Keratinocyte (primary cell): ENCODE measurements at regions not wholly inside any gene's neighbourhood (a gene's known extent, or its start where the extent isn't known, plus 50 kb on each side); places are given as distances from the start of the nearest gene placed in this dataset.
"Not testable (repeated sequence)": the region's sequence is repeated elsewhere in the genome, so short reads cannot be mapped to it uniquely, and the experiment has no call there.

Experiments used
- DNase-seq: peaks from one replicate; pipeline ENCODE4 v3.0.0-alpha.2; 2011; ENCODE audit warnings: low read depth, missing footprints, low spot score
- FAIRE-seq: peaks from 2 replicates; lab custom pipeline; 2011; peaks lifted over from hg19 to GRCh38; lab: Jason Lieb, UNC
- H2AFZ ChIP-seq: 2 replicates; pipeline ENCODE4 v1.6.0; 2012; ENCODE audit warnings: low read length, control low read depth, inconsistent platforms; ENCODE audit not compliant: control insufficient read depth
- H3K27ac ChIP-seq: 2 replicates; pipeline ENCODE4 v1.5.1; 2011; ENCODE audit warnings: low read length; ENCODE audit not compliant: control insufficient read depth, insufficient read depth
- H3K27me3 ChIP-seq: 3 replicates; pipeline ENCODE4 v1.6.0; 2011; ENCODE audit warnings: low read length; ENCODE audit not compliant: control insufficient read depth, insufficient read depth; ENCODE audit errors: extremely low read depth
- H3K36me3 ChIP-seq, 2 experiments: 2 replicates in 1 of 2; 3 replicates in 1 of 2; pipeline ENCODE4 v1.5.1; 2011; ENCODE audit warnings: low read length in 2 of 2, mild to moderate bottlenecking in 1 of 2; ENCODE audit not compliant: control insufficient read depth in 2 of 2, insufficient read depth in 2 of 2; ENCODE audit errors: extremely low read depth in 1 of 2
- H3K4me1 ChIP-seq: 3 replicates; pipeline ENCODE4 v1.5.1; 2011; ENCODE audit warnings: low read length; ENCODE audit not compliant: control insufficient read depth, insufficient read depth; ENCODE audit errors: extremely low read depth
- H3K4me2 ChIP-seq: 3 replicates; pipeline ENCODE4 v1.6.0; 2011; ENCODE audit warnings: low read depth, low read length; ENCODE audit not compliant: control insufficient read depth, insufficient read depth; ENCODE audit errors: extremely low read depth
- H3K4me3 ChIP-seq, 3 experiments: fragments of 200-600 bp in 1 of 3; sonication (generic) in 1 of 3; 2 replicates in 2 of 3; 3 replicates in 1 of 3; pipeline ENCODE4 v1.5.1; 2011 to 2016; ENCODE audit warnings: low read length in 3 of 3, mild to moderate bottlenecking in 3 of 3, control low read depth in 2 of 3, inconsistent platforms in 1 of 3, low read depth in 1 of 3, mixed read lengths in 1 of 3, mixed run types in 1 of 3, moderate library complexity in 1 of 3; ENCODE audit not compliant: control insufficient read depth in 2 of 3, insufficient read depth in 2 of 3; ENCODE audit errors: extremely low read depth in 1 of 3
- H3K79me2 ChIP-seq: 2 replicates; pipeline ENCODE4 v1.6.0; 2012; ENCODE audit warnings: low read length; ENCODE audit not compliant: control insufficient read depth, insufficient read depth
- H3K9ac ChIP-seq: 3 replicates; pipeline ENCODE4 v1.6.0; 2011; ENCODE audit warnings: low read length; ENCODE audit not compliant: control insufficient read depth, insufficient read depth; ENCODE audit errors: extremely low read depth
- H3K9me1 ChIP-seq: 3 replicates; pipeline ENCODE4 v1.6.0; 2011; ENCODE audit warnings: low read length; ENCODE audit not compliant: control insufficient read depth, insufficient read depth; ENCODE audit errors: extremely low read depth
- H3K9me3 ChIP-seq: 2 replicates; pipeline ENCODE4 v1.5.1; 2012; ENCODE audit warnings: low read depth, low read length; ENCODE audit not compliant: control insufficient read depth
- H4K20me1 ChIP-seq: 3 replicates; pipeline ENCODE4 v1.6.0; 2011; ENCODE audit warnings: low read length; ENCODE audit not compliant: control insufficient read depth, insufficient read depth; ENCODE audit errors: extremely low read depth
- CTCF ChIP-seq, 3 experiments: IDR thresholded peaks in 1 of 3; conservative IDR thresholded peaks in 1 of 3; optimal IDR thresholded peaks in 1 of 3; 2 replicates in 2 of 3; 3 replicates in 1 of 3; pipeline versions ENCODE3 to v1.5.1; 2011; ENCODE audit warnings: low read length in 3 of 3, mild to moderate bottlenecking in 3 of 3, moderate library complexity in 2 of 3, control low read depth in 1 of 3, inconsistent platforms in 1 of 3; ENCODE audit not compliant: insufficient read depth in 2 of 3; ENCODE audit errors: extremely low read depth in 1 of 3
- EZH2 ChIP-seq: IDR thresholded peaks from one replicate; pipeline ENCODE4 v1.6.1; 2012; ENCODE audit warnings: inconsistent platforms, mild to moderate bottlenecking, low read length, moderate library complexity
- dilution Hi-C: fragments of 300-500 bp; cut with MboI; formaldehyde crosslinking; loops from one replicate; pipeline ENCODE4 v1.7.0; 2020; ENCODE audit warnings: low sequenced_read_pairs; ENCODE audit not compliant: extremely low pct_ligation_motif_present

- H3K4me1 ChIP-seq = peaks cover 26% of the 10 kb centered on the region
- no peaks in the 10 kb centered on the region for H3K36me3 ChIP-seq
- H3K27ac ChIP-seq = no peak overlapping the region
- no peaks in the 10 kb centered on the region for H4K20me1 ChIP-seq
- H3K9me3 ChIP-seq = no peaks in the 10 kb centered on the region
- dilution Hi-C loops = no loop called here
- no peak overlapping the region for H3K9ac ChIP-seq
- DNase-seq = no peak
- no peaks in the 10 kb centered on the region for H3K9me1 ChIP-seq
- H3K4me2 ChIP-seq = no peak overlapping the region
- no peaks in the 10 kb centered on the region for H3K27me3 ChIP-seq
- TF ChIP-seq EZH2 = no peak
- TF ChIP-seq CTCF (optimal IDR thresholded peaks at IDR 0.05 in 1 of 3, IDR thresholded peaks at IDR 0.05 in 1 of 3, conservative IDR thresholded peaks at IDR 0.05 in 1 of 3; ENCODE audit: extremely low read depth in 1 of 3, insufficient read depth in 2 of 3, low read length in 3 of 3) = no peak
- no peak overlapping the region for H3K4me3 ChIP-seq
- no peak overlapping the region for H2AFZ ChIP-seq
- FAIRE-seq = no peak
- H3K79me2 ChIP-seq = no peaks in the 10 kb centered on the region
These were observed 148.6 kb upstream of the ELL2 start for GRCh38 chr5:96110300-96110699.

- H3K9me1 ChIP-seq, H3K36me3 ChIP-seq, H3K27ac ChIP-seq, H3K9ac ChIP-seq, DNase-seq, H2AFZ ChIP-seq, H3K79me2 ChIP-seq, H3K9me3 ChIP-seq, H3K27me3 ChIP-seq, H3K4me2 ChIP-seq, H3K4me3 ChIP-seq, dilution Hi-C loops, H4K20me1 ChIP-seq, H3K4me1 ChIP-seq, FAIRE-seq: not testable (repeated sequence)
These were observed 147.0 kb upstream of the ELL2 start for GRCh38 chr5:96108629-96109028.

- DNase-seq, H3K36me3 ChIP-seq, H3K27ac ChIP-seq, H3K4me1 ChIP-seq, H2AFZ ChIP-seq, H3K4me2 ChIP-seq, H3K79me2 ChIP-seq, H3K4me3 ChIP-seq, H3K9me3 ChIP-seq, H3K9me1 ChIP-seq, H3K9ac ChIP-seq, dilution Hi-C loops, H3K27me3 ChIP-seq, H4K20me1 ChIP-seq, FAIRE-seq: not testable (repeated sequence)
These were observed 142.2 kb upstream of the ELL2 start for GRCh38 chr5:96103829-96104228.
